ENCODE measurements at regions not wholly inside any gene's neighbourhood (a gene's known extent, or its start where the extent isn't known, plus 50 kb on each side); places are given as distances from the start of the nearest gene placed in this dataset.

GRCh38 chr1:117699953-117700352 lies 94.1 kb downstream of the TENT5C start:
- TF ChIP-seq, protein P1, sequence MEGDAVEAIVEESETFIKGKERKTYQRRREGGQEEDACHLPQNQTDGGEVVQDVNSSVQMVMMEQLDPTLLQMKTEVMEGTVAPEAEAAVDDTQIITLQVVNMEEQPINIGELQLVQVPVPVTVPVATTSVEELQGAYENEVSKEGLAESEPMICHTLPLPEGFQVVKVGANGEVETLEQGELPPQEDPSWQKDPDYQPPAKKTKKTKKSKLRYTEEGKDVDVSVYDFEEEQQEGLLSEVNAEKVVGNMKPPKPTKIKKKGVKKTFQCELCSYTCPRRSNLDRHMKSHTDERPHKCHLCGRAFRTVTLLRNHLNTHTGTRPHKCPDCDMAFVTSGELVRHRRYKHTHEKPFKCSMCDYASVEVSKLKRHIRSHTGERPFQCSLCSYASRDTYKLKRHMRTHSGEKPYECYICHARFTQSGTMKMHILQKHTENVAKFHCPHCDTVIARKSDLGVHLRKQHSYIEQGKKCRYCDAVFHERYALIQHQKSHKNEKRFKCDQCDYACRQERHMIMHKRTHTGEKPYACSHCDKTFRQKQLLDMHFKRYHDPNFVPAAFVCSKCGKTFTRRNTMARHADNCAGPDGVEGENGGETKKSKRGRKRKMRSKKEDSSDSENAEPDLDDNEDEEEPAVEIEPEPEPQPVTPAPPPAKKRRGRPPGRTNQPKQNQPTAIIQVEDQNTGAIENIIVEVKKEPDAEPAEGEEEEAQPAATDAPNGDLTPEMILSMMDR (conservative IDR thresholded peaks at IDR 0.05; ENCODE audit: low read depth, low read length): no peak
- TF ChIP-seq EZH2 (IDR thresholded peaks at IDR 0.05; ENCODE audit: borderline replicate concordance, low read depth, low read length, poor library complexity, severe bottlenecking): no peak
